Thyroid gland (tissue), 4 donors: ENCODE measurements at regions not wholly inside any gene's neighbourhood (a gene's known extent, or its start where the extent isn't known, plus 50 kb on each side); places are given as distances from the start of the nearest gene placed in this dataset.

Source experiments
- DNase-seq, 2 donors: peaks; one replicate each; pipeline ENCODE4 v3.0.0-alpha.2; 2019
- H3K27ac ChIP-seq, 3 donors: fragments of 200-600 bp; sonication (generic); 1 replicate in 2 of 3; 2 replicates in 1 of 3; pipeline ENCODE4 v1.5.1; 2016 to 2019; ENCODE audit warnings: mild to moderate bottlenecking in 1 of 3, moderate library complexity in 1 of 3
- H3K27me3 ChIP-seq: fragments of 200-600 bp; sonication (generic); one replicate; pipeline ENCODE4 v1.5.1; 2019
- H3K36me3 ChIP-seq, 2 donors: fragments of 200-600 bp; sonication (generic); one replicate each; pipeline ENCODE4 v1.5.1; 2016 to 2019
- H3K4me1 ChIP-seq, 2 donors: fragments of 200-600 bp; sonication (generic); one replicate each; pipeline ENCODE4 v1.5.1; 2017 to 2019
- H3K4me3 ChIP-seq, 3 donors: fragments of 200-600 bp; sonication (generic); replicated peaks in 1 of 3; 1 replicate in 2 of 3; 2 replicates in 1 of 3; pipeline ENCODE4 v1.5.1; 2016; ENCODE audit warnings: mild to moderate bottlenecking in 1 of 3
- H3K9me3 ChIP-seq: fragments of 200-600 bp; sonication (generic); one replicate; pipeline ENCODE4 v1.5.1; 2017
- POLR2A ChIP-seq, 2 donors: fragments of 450-650 bp; IDR thresholded peaks; one replicate each; pipeline ENCODE4 v1.6.1; 2017; ENCODE audit warnings: antibody characterized with exemption in 2 of 2, mild to moderate bottlenecking in 2 of 2, moderate library complexity in 1 of 2
- WGBS, 2 donors: methylation state at CpG; one replicate each; pipeline ENCODE4 v1.1.5; 2017; 5-methylcytosine and 5-hydroxymethylcytosine counted together
- intact Hi-C: fragments of 100-400 bp; cut with DNase I; formaldehyde crosslinking; loops from one replicate; pipeline ENCODE4 v1.15.1; 2023
- TF ChIP-seq, protein P1 (sequence below), 6 experiments: fragments of 200-600 bp in 3 of 6; fragments of 450-650 bp in 3 of 6; sonication (generic) in 3 of 6; IDR thresholded peaks; one replicate each; pipeline ENCODE4 v1.5.1; 2016 to 2019; ENCODE audit warnings: antibody characterized with exemption in 6 of 6, mild to moderate bottlenecking in 2 of 6, inconsistent platforms in 1 of 6, moderate library complexity in 1 of 6

DNA sequence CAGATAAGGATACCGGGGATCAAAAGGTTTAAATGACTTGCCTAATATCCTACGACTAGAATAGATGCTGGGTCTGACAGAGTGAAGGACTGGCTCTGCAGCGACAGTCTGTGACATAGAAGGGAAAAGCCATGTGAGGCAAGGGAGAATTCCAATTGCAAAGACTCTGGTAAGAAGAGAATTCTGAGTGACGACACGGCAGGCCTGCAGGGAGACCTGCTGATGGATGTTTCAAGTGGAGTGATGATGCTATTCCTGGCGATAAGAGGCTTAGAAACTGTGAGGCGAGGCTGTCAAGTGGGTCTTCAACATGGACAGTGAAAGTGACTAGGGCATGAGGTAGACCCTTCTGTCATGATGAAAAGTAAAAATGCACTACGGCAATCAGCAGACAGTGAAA, 176.6 kb upstream of the PBX1 start:
- 64 to 69% methylated on average over 8 of the region's 8 CpGs for WGBS, 2 donors
- DNase-seq: no peak
- Histone ChIP-seq H3K27ac (no peak overlapping the region), H3K27me3 (no peaks in the 10 kb centered on the region), H3K36me3 (no peaks in the 10 kb centered on the region), H3K9me3 (no peaks in the 10 kb centered on the region), H3K4me1 (no peaks in the 10 kb centered on the region), H3K4me3 (no peak overlapping the region)
- TF ChIP-seq, protein P1, sequence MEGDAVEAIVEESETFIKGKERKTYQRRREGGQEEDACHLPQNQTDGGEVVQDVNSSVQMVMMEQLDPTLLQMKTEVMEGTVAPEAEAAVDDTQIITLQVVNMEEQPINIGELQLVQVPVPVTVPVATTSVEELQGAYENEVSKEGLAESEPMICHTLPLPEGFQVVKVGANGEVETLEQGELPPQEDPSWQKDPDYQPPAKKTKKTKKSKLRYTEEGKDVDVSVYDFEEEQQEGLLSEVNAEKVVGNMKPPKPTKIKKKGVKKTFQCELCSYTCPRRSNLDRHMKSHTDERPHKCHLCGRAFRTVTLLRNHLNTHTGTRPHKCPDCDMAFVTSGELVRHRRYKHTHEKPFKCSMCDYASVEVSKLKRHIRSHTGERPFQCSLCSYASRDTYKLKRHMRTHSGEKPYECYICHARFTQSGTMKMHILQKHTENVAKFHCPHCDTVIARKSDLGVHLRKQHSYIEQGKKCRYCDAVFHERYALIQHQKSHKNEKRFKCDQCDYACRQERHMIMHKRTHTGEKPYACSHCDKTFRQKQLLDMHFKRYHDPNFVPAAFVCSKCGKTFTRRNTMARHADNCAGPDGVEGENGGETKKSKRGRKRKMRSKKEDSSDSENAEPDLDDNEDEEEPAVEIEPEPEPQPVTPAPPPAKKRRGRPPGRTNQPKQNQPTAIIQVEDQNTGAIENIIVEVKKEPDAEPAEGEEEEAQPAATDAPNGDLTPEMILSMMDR (IDR thresholded peaks at IDR 0.05): no peak
- TF ChIP-seq POLR2A (IDR thresholded peaks at IDR 0.05): no peak
- intact Hi-C loops: no loop called here

DNA sequence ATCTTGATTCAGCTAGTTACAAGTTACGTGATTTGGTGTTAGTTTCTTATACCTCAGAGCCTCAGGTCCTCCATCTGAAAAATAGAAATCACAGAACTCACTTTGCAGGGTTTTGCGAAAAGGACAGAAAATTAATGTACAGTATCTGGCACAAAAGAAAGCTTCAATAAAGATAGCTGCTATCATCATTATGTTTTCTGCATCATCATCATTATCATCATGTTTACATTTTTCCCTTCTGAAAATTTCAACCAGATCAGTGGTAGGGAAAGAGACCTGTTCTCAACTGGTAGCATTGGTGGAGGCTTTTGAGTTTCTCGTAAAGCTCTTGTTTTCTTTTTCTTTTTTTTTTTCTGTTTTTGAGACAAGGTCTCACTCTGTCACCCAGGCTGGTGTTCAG, 174.7 kb upstream of the PBX1 start:
- Histone ChIP-seq H3K4me3 (no peak overlapping the region), H3K27me3 (no peaks in the 10 kb centered on the region), H3K4me1 (no peaks in the 10 kb centered on the region), H3K9me3 (no peaks in the 10 kb centered on the region), H3K36me3 (no peaks in the 10 kb centered on the region), H3K27ac (no peak overlapping the region)
- DNase-seq: no peak
- intact Hi-C loops: no loop called here
- TF ChIP-seq, protein P1 (IDR thresholded peaks at IDR 0.05): no peak
- TF ChIP-seq POLR2A (IDR thresholded peaks at IDR 0.05): no peak
- WGBS, 2 donors: 88 to 90% methylated on average over 3 of the region's 3 CpGs

DNA sequence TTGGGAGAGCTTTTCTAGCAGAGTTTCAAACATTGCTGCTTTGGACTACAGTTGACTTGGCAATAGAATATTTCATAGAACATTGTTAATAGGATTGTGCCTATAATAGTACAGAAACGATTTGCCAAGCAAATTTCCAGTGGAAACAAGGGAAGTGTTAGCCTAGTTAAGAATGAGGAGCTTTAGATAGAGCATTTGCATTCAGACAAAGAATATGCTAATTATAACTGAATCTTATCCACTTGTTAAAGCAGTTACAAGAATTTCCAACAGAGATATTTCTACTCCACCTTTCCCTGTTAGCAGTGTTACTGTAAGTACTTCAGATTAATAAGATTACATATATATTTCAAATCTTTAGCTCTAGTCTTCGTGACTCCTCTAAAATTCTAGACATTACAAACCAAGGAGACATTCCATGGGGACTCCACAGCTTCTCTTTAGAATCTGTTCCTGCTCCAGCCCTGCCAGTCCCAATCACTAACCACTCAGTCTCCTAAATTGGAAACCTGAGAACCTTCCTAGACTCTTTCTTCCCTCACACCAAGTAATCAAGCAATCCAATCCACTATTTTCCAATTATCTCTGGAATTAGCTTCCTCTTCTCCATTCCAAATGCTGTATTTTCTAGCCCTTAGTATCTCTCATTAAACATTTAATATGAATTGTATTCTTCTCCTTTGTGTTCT, 141.8 kb upstream of the PBX1 start:
- no peaks in the 10 kb centered on the region for H3K27me3 ChIP-seq
- no peaks in the 10 kb centered on the region for H3K36me3 ChIP-seq
- intact Hi-C loops: no loop called here
- WGBS, 2 donors: 58 to 68% methylated on average over 2 of the region's 2 CpGs
- H3K9me3 ChIP-seq: no peaks in the 10 kb centered on the region
- no peak overlapping the region for H3K27ac ChIP-seq
- DNase-seq: no peak
- H3K4me1 ChIP-seq: no peaks in the 10 kb centered on the region
- H3K4me3 ChIP-seq: no peak overlapping the region
- TF ChIP-seq POLR2A (IDR thresholded peaks at IDR 0.05): no peak
- TF ChIP-seq, protein P1 (IDR thresholded peaks at IDR 0.05): no peak

DNA sequence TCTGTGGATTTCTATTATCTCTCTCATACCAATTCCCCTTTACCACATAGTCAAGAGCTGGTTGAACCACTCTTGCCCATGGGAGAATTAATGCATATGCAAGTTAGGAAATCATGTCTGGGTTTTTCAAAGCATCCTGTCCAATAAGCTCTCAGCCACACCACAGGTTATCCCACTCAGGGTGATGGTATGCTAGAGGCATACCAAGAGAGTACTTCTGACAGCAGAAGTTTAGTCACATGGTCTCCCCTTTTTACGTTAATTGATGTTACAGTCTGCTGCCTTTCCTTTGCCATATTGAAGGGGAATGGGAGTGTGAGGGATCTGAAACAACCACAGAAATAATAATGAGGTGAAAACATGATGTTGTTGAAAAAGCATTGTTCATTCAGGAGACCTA, 135.8 kb upstream of the PBX1 start:
- TF ChIP-seq, protein P1 (IDR thresholded peaks at IDR 0.05): no peak
- TF ChIP-seq POLR2A (IDR thresholded peaks at IDR 0.05): no peak
- DNase-seq: no peak
- H3K27me3 ChIP-seq: no peaks in the 10 kb centered on the region
- intact Hi-C loops: no loop called here
- no peak overlapping the region for H3K4me3 ChIP-seq
- H3K4me1 ChIP-seq: no peaks in the 10 kb centered on the region
- 44 to 63% methylated on average over 1 of the region's 1 CpG for WGBS, 2 donors
- no peak overlapping the region for H3K27ac ChIP-seq
- no peaks in the 10 kb centered on the region for H3K9me3 ChIP-seq
- H3K36me3 ChIP-seq: no peaks in the 10 kb centered on the region

DNA sequence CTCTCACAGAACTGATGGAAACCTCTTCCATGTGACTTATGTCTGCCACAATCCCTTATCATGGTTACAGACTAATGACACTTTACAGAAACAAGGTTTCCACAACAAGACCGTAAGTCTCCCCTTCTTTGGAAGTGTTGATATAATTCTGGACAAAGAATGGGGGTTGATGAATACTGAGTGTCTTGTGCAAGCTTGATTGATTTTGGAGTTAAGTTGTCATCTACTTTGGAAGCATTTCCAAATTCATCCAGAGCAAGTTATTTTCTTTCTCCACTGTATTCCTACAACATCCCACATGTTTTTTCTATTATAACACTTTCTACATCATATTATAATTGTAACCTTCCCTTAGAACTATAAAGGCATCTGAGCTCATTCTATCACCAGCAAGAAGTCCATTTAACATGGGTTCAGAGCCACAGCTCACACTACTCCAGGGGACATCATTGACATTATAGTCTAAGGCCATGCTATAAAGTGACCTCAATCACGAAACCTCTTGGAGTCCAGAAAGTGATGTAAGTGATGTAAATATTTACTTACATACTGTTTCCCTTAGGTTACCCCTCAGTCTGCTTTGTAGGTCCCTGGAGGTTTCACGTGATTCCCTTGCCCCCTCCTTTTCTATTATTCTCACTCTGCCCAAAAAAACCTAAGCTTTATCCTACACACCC, 125.7 kb upstream of the PBX1 start:
- no peak overlapping the region for H3K27ac ChIP-seq
- intact Hi-C loops: no loop called here
- H3K36me3 ChIP-seq: no peaks in the 10 kb centered on the region
- no peak overlapping the region for H3K4me3 ChIP-seq
- no peaks in the 10 kb centered on the region for H3K4me1 ChIP-seq
- no peak for DNase-seq
- 75 to 83% methylated on average over 3 of the region's 3 CpGs for WGBS, 2 donors
- H3K27me3 ChIP-seq: no peaks in the 10 kb centered on the region
- TF ChIP-seq POLR2A (IDR thresholded peaks at IDR 0.05): no peak
- TF ChIP-seq, protein P1 (IDR thresholded peaks at IDR 0.05): no peak
- no peaks in the 10 kb centered on the region for H3K9me3 ChIP-seq
